ENCODE measurements at regions not wholly inside any gene's neighbourhood (a gene's known extent, or its start where the extent isn't known, plus 50 kb on each side); places are given as distances from the start of the nearest gene placed in this dataset.

DNA sequence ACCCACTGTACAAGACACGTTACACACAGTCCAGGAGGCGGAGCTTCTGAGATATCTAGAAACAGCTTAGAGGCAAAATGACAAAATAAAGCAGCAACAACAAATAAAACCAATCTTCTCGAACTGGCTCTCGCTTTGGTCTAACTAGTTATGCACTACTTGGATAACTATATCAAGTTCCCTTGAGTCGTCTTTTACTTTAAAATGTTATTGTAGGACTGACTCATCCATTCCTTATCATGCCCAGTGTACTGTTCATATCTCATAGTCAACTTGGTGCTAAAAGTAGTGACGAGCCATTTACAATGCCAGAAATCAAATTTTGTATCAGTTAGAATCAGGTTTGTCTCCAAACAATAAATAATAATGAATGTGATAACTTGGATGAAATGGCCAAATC, 102.5 kb upstream of the SLC35G4 start:
- H3K4me3 ChIP-seq (ENCODE audit: low read length in 2 of 2) = no peak overlapping the region
- H3K27ac ChIP-seq (ENCODE audit: low read length) = no peak overlapping the region
- no peaks in the 10 kb centered on the region for H3K27me3 ChIP-seq (ENCODE audit: control insufficient read depth in 1 of 2, insufficient read depth in 2 of 2, low read length in 2 of 2)
- H3K9me3 ChIP-seq (ENCODE audit: control insufficient read depth in 2 of 2, low read length in 2 of 2) = no peaks in the 10 kb centered on the region
- H3K36me3 ChIP-seq (ENCODE audit: control insufficient read depth in 2 of 2, insufficient read depth in 2 of 2, low read length in 2 of 2) = no peaks in the 10 kb centered on the region
- H3K4me1 ChIP-seq (ENCODE audit: control insufficient read depth, insufficient read depth, low read length) = no peaks in the 10 kb centered on the region
- no peak overlapping the region for H3K9ac ChIP-seq (ENCODE audit: low read length in 2 of 2)

DNA sequence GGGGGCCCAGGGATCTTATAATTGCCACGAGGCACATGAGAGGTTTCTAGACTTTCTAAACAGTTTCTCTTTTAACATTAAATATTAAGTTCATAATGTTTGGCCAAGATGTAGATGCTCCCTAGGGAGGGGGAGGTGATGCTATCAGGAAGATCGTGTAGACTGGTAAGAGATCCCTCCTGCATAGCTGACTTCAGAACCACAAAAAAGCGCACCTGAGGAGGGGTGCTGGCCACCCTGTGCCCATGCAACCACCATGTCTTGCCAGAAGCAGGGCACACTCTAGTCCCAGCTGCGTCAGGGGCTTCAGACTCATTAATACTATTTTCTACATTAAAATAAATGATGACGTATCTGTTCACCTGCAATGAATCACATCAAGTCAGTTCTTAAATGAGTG, 103.4 kb upstream of the SLC35G4 start:
- no peaks in the 10 kb centered on the region for H3K9me3 ChIP-seq (ENCODE audit: control insufficient read depth in 2 of 2, low read length in 2 of 2)
- H3K27me3 ChIP-seq (ENCODE audit: control insufficient read depth in 1 of 2, insufficient read depth in 2 of 2, low read length in 2 of 2) = no peaks in the 10 kb centered on the region
- H3K36me3 ChIP-seq (ENCODE audit: control insufficient read depth in 2 of 2, insufficient read depth in 2 of 2, low read length in 2 of 2) = no peaks in the 10 kb centered on the region

GRCh38 chr18:11504962-11505361, 104.4 kb upstream of the SLC35G4 start:
- no peaks in the 10 kb centered on the region for H3K4me1 ChIP-seq (ENCODE audit: control insufficient read depth, insufficient read depth, low read length)
- no peaks in the 10 kb centered on the region for H3K9me3 ChIP-seq (ENCODE audit: control insufficient read depth in 2 of 2, low read length in 2 of 2)
- no peak overlapping the region for H3K4me3 ChIP-seq (ENCODE audit: low read length in 2 of 2)
- no peak overlapping the region for H3K9ac ChIP-seq (ENCODE audit: low read length in 2 of 2)
- no peaks in the 10 kb centered on the region for H3K36me3 ChIP-seq (ENCODE audit: control insufficient read depth in 2 of 2, insufficient read depth in 2 of 2, low read length in 2 of 2)
- H3K27ac ChIP-seq (ENCODE audit: low read length) = no peak overlapping the region
- no peaks in the 10 kb centered on the region for H3K27me3 ChIP-seq (ENCODE audit: control insufficient read depth in 1 of 2, insufficient read depth in 2 of 2, low read length in 2 of 2)

More for the DNA sequence above, 103.4 kb upstream of the SLC35G4 start:
- Histone ChIP-seq H3K4me1 (ENCODE audit: control insufficient read depth, insufficient read depth, low read length) (no peaks in the 10 kb centered on the region), H3K27ac (ENCODE audit: low read length) (no peak overlapping the region), H3K9ac (ENCODE audit: low read length in 2 of 2) (no peak overlapping the region), H3K4me3 (ENCODE audit: low read length in 2 of 2) (no peak overlapping the region)

GRCh38 chr18:11502368-11502767, 107.0 kb upstream of the SLC35G4 start:
- H3K27ac ChIP-seq (ENCODE audit: low read length) = no peak overlapping the region
- H3K9ac ChIP-seq (ENCODE audit: low read length in 2 of 2) = no peak overlapping the region
- H3K4me3 ChIP-seq (ENCODE audit: low read length in 2 of 2) = no peak overlapping the region
- no peaks in the 10 kb centered on the region for H3K36me3 ChIP-seq (ENCODE audit: control insufficient read depth in 2 of 2, insufficient read depth in 2 of 2, low read length in 2 of 2)
- H3K27me3 ChIP-seq (ENCODE audit: control insufficient read depth in 1 of 2, insufficient read depth in 2 of 2, low read length in 2 of 2) = no peaks in the 10 kb centered on the region
- no peaks in the 10 kb centered on the region for H3K9me3 ChIP-seq (ENCODE audit: control insufficient read depth in 2 of 2, low read length in 2 of 2)
- no peaks in the 10 kb centered on the region for H3K4me1 ChIP-seq (ENCODE audit: control insufficient read depth, insufficient read depth, low read length)

- H3K4me3 ChIP-seq (ENCODE audit: low read length in 2 of 2) = no peak overlapping the region
- no peaks in the 10 kb centered on the region for H3K27me3 ChIP-seq (ENCODE audit: control insufficient read depth in 1 of 2, insufficient read depth in 2 of 2, low read length in 2 of 2)
- no peak overlapping the region for H3K9ac ChIP-seq (ENCODE audit: low read length in 2 of 2)
Measured at GRCh38 chr18:11501352-11501751, 108.0 kb upstream of the SLC35G4 start.

DNA sequence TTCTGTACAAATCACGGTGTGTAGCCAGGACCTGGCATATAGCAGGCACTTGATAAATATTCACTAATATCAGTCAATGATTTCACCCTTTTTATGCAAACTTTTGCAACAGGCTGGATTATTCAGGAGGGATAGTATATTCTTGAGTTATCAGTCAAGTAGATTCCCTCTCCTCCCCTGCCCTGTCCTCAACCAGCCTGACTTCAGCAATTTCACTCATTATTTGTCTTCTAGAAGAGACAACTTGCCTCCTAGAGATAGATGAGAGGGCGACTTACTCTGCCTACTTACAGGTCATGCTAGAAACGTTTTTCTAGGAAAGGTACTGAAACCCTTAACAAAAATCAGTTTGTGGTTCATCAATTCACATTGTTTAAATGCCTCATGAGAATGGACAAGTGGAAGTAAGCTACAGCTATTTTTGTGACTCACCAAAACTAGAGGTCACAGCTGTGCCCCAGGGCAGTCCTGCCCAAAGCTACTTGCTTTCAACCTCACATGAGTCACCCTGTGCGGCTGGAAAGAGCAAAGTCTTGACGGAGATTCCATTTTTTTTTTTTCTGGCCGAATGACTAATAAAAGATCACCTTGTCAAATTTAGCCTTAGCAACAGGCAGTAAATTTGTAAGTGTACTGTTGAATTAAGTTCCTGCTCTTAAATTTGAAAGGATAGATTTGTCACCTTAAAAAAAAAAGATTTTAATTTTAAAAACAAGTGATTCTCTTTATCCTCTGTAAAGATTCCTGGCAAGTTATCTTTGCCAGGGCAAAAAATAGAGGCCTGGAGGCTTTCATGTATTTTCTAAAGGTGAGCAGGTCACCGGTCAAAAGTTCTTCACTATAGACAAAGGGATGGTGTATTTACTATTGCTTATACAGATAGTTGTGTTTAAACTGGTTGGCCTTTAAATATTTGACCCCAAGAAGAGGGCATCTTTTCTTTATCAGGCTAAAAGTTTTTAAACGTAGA, 109.0 kb upstream of the SLC35G4 start:
- no peaks in the 10 kb centered on the region for H3K4me1 ChIP-seq (ENCODE audit: control insufficient read depth, insufficient read depth, low read length)
- H3K4me3 ChIP-seq (ENCODE audit: low read length in 2 of 2) = no peak overlapping the region
- H3K9me3 ChIP-seq (ENCODE audit: control insufficient read depth in 2 of 2, low read length in 2 of 2) = no peaks in the 10 kb centered on the region
- no peaks in the 10 kb centered on the region for H3K27me3 ChIP-seq (ENCODE audit: control insufficient read depth in 1 of 2, insufficient read depth in 2 of 2, low read length in 2 of 2)
- H3K36me3 ChIP-seq (ENCODE audit: control insufficient read depth in 2 of 2, insufficient read depth in 2 of 2, low read length in 2 of 2) = no peaks in the 10 kb centered on the region
- H3K9ac ChIP-seq (ENCODE audit: low read length in 2 of 2) = no peak overlapping the region
- H3K27ac ChIP-seq (ENCODE audit: low read length) = no peak overlapping the region

More at GRCh38 chr18:11501352-11501751, 108.0 kb upstream of the SLC35G4 start:
- Histone ChIP-seq H3K36me3 (ENCODE audit: control insufficient read depth in 2 of 2, insufficient read depth in 2 of 2, low read length in 2 of 2) (no peaks in the 10 kb centered on the region), H3K27ac (ENCODE audit: low read length) (no peak overlapping the region), H3K4me1 (ENCODE audit: control insufficient read depth, insufficient read depth, low read length) (no peaks in the 10 kb centered on the region), H3K9me3 (ENCODE audit: control insufficient read depth in 2 of 2, low read length in 2 of 2) (no peaks in the 10 kb centered on the region)

DNA sequence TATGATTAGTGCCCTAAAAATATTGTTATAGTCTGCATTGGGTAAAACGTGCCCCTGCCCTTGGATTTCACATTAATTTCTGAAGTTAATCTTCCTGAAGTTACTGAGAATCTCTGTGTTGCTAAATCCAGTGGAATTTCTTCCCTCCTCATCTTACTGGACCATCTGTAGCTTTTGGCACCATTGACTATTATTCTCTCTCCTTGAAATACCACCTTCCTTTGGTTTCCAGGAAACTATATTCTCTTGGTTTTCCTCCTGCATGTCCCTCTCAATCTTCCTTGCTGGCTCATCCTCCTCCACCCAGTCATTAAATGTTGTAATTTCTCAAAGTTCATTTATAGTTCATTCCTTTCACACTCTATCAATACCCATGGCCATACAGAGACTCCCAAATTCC, 110.6 kb upstream of the SLC35G4 start:
- Histone ChIP-seq H3K27me3 (ENCODE audit: control insufficient read depth in 1 of 2, insufficient read depth in 2 of 2, low read length in 2 of 2) (no peaks in the 10 kb centered on the region), H3K9ac (ENCODE audit: low read length in 2 of 2) (no peak overlapping the region), H3K36me3 (ENCODE audit: control insufficient read depth in 2 of 2, insufficient read depth in 2 of 2, low read length in 2 of 2) (no peaks in the 10 kb centered on the region), H3K4me3 (ENCODE audit: low read length in 2 of 2) (no peak overlapping the region), H3K27ac (ENCODE audit: low read length) (no peak overlapping the region), H3K9me3 (ENCODE audit: control insufficient read depth in 2 of 2, low read length in 2 of 2) (no peaks in the 10 kb centered on the region), H3K4me1 (ENCODE audit: control insufficient read depth, insufficient read depth, low read length) (no peaks in the 10 kb centered on the region)

- Histone ChIP-seq H3K4me1 (ENCODE audit: control insufficient read depth, insufficient read depth, low read length) (no peaks in the 10 kb centered on the region), H3K27me3 (ENCODE audit: control insufficient read depth in 1 of 2, insufficient read depth in 2 of 2, low read length in 2 of 2) (no peaks in the 10 kb centered on the region), H3K9me3 (ENCODE audit: control insufficient read depth in 2 of 2, low read length in 2 of 2) (no peaks in the 10 kb centered on the region), H3K4me3 (ENCODE audit: low read length in 2 of 2) (no peak overlapping the region), H3K27ac (ENCODE audit: low read length) (no peak overlapping the region), H3K36me3 (ENCODE audit: control insufficient read depth in 2 of 2, insufficient read depth in 2 of 2, low read length in 2 of 2) (no peaks in the 10 kb centered on the region), H3K9ac (ENCODE audit: low read length in 2 of 2) (no peak overlapping the region)
Measured at GRCh38 chr18:11497585-11497984, 111.8 kb upstream of the SLC35G4 start.

DNA sequence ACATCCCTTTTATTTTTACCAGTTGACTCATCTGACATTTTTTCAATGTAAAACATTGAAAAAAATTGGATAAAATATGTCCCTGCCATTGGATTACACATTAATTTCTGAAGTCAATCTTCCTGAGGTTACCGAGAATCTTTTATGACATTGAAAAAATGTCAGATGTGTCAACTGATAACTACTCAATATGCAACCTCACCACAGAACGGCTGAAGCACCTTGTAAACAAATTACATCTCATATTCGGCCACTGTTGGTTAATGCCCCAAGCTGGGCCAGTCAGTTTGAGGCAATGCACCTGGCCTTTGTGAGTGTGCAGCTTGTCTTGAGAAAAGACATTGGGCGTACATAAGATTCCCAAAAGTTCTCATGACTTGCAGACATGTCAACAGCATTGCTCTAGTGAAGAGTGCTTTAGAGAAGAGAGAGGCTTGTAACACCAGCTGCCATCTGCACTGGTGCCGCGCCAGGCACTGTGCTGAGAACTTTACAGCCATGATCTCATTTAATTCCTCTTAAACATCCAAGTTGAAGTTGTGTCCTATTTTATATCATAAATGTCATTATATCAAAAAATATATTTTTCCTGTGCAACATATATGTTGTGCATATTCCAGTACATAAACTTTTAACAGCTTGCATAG, 112.7 kb upstream of the SLC35G4 start:
- no peaks in the 10 kb centered on the region for H3K4me1 ChIP-seq (ENCODE audit: control insufficient read depth, insufficient read depth, low read length)
- no peaks in the 10 kb centered on the region for H3K9me3 ChIP-seq (ENCODE audit: control insufficient read depth in 2 of 2, low read length in 2 of 2)
- no peaks in the 10 kb centered on the region for H3K27me3 ChIP-seq (ENCODE audit: control insufficient read depth in 1 of 2, insufficient read depth in 2 of 2, low read length in 2 of 2)
- no peaks in the 10 kb centered on the region for H3K36me3 ChIP-seq (ENCODE audit: control insufficient read depth in 2 of 2, insufficient read depth in 2 of 2, low read length in 2 of 2)
- H3K9ac ChIP-seq (ENCODE audit: low read length in 2 of 2) = no peak overlapping the region
- no peak overlapping the region for H3K4me3 ChIP-seq (ENCODE audit: low read length in 2 of 2)
- H3K27ac ChIP-seq (ENCODE audit: low read length) = no peak overlapping the region

- Histone ChIP-seq H3K9me3 (ENCODE audit: control insufficient read depth in 2 of 2, low read length in 2 of 2) (no peaks in the 10 kb centered on the region), H3K4me1 (ENCODE audit: control insufficient read depth, insufficient read depth, low read length) (no peaks in the 10 kb centered on the region), H3K4me3 (ENCODE audit: low read length in 2 of 2) (no peak overlapping the region), H3K36me3 (ENCODE audit: control insufficient read depth in 2 of 2, insufficient read depth in 2 of 2, low read length in 2 of 2) (no peaks in the 10 kb centered on the region), H3K27ac (ENCODE audit: low read length) (no peak overlapping the region), H3K9ac (ENCODE audit: low read length in 2 of 2) (no peak overlapping the region), H3K27me3 (ENCODE audit: control insufficient read depth in 1 of 2, insufficient read depth in 2 of 2, low read length in 2 of 2) (no peaks in the 10 kb centered on the region)
Measured at GRCh38 chr18:11495441-11495840, 114.0 kb upstream of the SLC35G4 start.

DNA sequence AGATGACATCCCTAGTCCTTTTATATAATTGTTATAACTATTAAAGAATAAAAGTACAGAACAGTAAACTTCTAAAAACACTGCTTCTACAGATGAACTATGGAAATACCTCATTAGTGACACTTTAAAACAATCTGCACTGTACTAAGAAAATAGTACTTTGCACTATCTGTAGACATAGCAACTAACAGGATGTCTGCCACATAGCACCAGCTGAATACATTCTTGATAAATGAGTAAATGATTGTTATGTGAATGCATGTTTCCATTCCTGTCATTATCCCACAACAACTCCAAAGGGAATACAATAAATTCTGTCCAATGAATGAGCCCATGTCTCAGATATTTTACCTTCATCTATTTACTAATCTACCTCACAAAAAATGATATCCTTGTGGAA, 115.3 kb upstream of the SLC35G4 start:
- no peak overlapping the region for H3K9ac ChIP-seq (ENCODE audit: low read length in 2 of 2)
- no peak overlapping the region for H3K4me3 ChIP-seq (ENCODE audit: low read length in 2 of 2)
- no peaks in the 10 kb centered on the region for H3K4me1 ChIP-seq (ENCODE audit: control insufficient read depth, insufficient read depth, low read length)
- no peaks in the 10 kb centered on the region for H3K36me3 ChIP-seq (ENCODE audit: control insufficient read depth in 2 of 2, insufficient read depth in 2 of 2, low read length in 2 of 2)
- H3K9me3 ChIP-seq (ENCODE audit: control insufficient read depth in 2 of 2, low read length in 2 of 2) = no peaks in the 10 kb centered on the region
- H3K27me3 ChIP-seq (ENCODE audit: control insufficient read depth in 1 of 2, insufficient read depth in 2 of 2, low read length in 2 of 2) = no peaks in the 10 kb centered on the region
- no peak overlapping the region for H3K27ac ChIP-seq (ENCODE audit: low read length)

All from stomach smooth muscle (tissue), 2 donors.